Adipocyte (in vitro differentiated cells): ENCODE measurements at regions not wholly inside any gene's neighbourhood (a gene's known extent, or its start where the extent isn't known, plus 50 kb on each side); places are given as distances from the start of the nearest gene placed in this dataset.

Experiments used
- DNase-seq: peaks from one replicate; pipeline ENCODE4 v3.0.0-alpha.2; 2015; ENCODE audit warnings: low read depth
- H3K27me3 ChIP-seq: replicated peaks from 2 replicates; pipeline ENCODE4 v1.7.0; 2013; ENCODE audit warnings: mild to moderate bottlenecking, low read length, moderate library complexity; ENCODE audit not compliant: control insufficient read depth, insufficient read depth
- H3K36me3 ChIP-seq: 2 replicates; pipeline ENCODE4 v1.7.0; 2013; ENCODE audit warnings: low read length, mild to moderate bottlenecking, moderate library complexity; ENCODE audit not compliant: control insufficient read depth, insufficient read depth, severe bottlenecking
- H3K4me1 ChIP-seq: 2 replicates; pipeline ENCODE4 v1.7.0; 2013; ENCODE audit warnings: mild to moderate bottlenecking, low read length, moderate library complexity; ENCODE audit not compliant: control insufficient read depth, insufficient read depth
- H3K4me3 ChIP-seq: 2 replicates; pipeline ENCODE4 v1.7.0; 2013; ENCODE audit warnings: mild to moderate bottlenecking, low read length, moderate library complexity
- H3K9ac ChIP-seq: 2 replicates; pipeline ENCODE4 v1.7.0; 2013; ENCODE audit warnings: mild to moderate bottlenecking, low read length, moderate library complexity
- H3K9me3 ChIP-seq: 2 replicates; pipeline ENCODE4 v1.7.0; 2013; ENCODE audit warnings: mild to moderate bottlenecking, low read length, moderate library complexity; ENCODE audit not compliant: control insufficient read depth

- no peak for DNase-seq
- H3K4me3 ChIP-seq, result no peak overlapping the region
- H3K9me3 ChIP-seq, result no peaks in the 10 kb centered on the region
- H3K9ac ChIP-seq, result no peak overlapping the region
- no peaks in the 10 kb centered on the region for H3K36me3 ChIP-seq
- H3K27me3 ChIP-seq, result peaks cover 9% of the 10 kb centered on the region
- H3K4me1 ChIP-seq, result no peaks in the 10 kb centered on the region
Measured at GRCh38 chr2:16021611-16022363, 81.4 kb downstream of the MYCN start.

- Histone ChIP-seq H3K9me3 (no peaks in the 10 kb centered on the region), H3K36me3 (no peaks in the 10 kb centered on the region), H3K4me1 (no peaks in the 10 kb centered on the region), H3K9ac (no peak overlapping the region), H3K4me3 (no peak overlapping the region), H3K27me3 (peaks cover 14% of the 10 kb centered on the region)
- no peak for DNase-seq
Measured at GRCh38 chr2:16020389-16021008, 80.1 kb downstream of the MYCN start.

GRCh38 chr2:16019617-16020351 lies 79.4 kb downstream of the MYCN start:
- H3K4me1 ChIP-seq, result no peaks in the 10 kb centered on the region
- H3K9me3 ChIP-seq, result no peaks in the 10 kb centered on the region
- no peak overlapping the region for H3K4me3 ChIP-seq
- DNase-seq, result no peak
- H3K9ac ChIP-seq, result no peak overlapping the region
- H3K27me3 ChIP-seq, result peaks cover 16% of the 10 kb centered on the region
- no peaks in the 10 kb centered on the region for H3K36me3 ChIP-seq

- no peak for DNase-seq
Measured at GRCh38 chr2:16019060-16019480, 78.7 kb downstream of the MYCN start.

GRCh38 chr2:16018277-16019059 lies 78.1 kb downstream of the MYCN start:
- H3K4me3 ChIP-seq, result no peak overlapping the region
- peaks cover 16% of the 10 kb centered on the region for H3K27me3 ChIP-seq
- DNase-seq, result no peak
- H3K36me3 ChIP-seq, result no peaks in the 10 kb centered on the region
- no peak overlapping the region for H3K9ac ChIP-seq
- no peaks in the 10 kb centered on the region for H3K9me3 ChIP-seq
- H3K4me1 ChIP-seq, result no peaks in the 10 kb centered on the region

More at GRCh38 chr2:16019060-16019480, 78.7 kb downstream of the MYCN start:
- Histone ChIP-seq H3K27me3 (peaks cover 15% of the 10 kb centered on the region), H3K4me3 (no peak overlapping the region), H3K9me3 (no peaks in the 10 kb centered on the region), H3K36me3 (no peaks in the 10 kb centered on the region), H3K4me1 (no peaks in the 10 kb centered on the region), H3K9ac (no peak overlapping the region)

GRCh38 chr2:16016282-16016681 lies 75.9 kb downstream of the MYCN start:
- Histone ChIP-seq H3K9ac (no peak overlapping the region), H3K4me1 (no peaks in the 10 kb centered on the region), H3K4me3 (no peak overlapping the region), H3K36me3 (no peaks in the 10 kb centered on the region), H3K27me3 (peaks cover 34% of the 10 kb centered on the region), H3K9me3 (no peaks in the 10 kb centered on the region)
- DNase-seq, result no peak

GRCh38 chr2:16015903-16016265 lies 75.5 kb downstream of the MYCN start:
- no peaks in the 10 kb centered on the region for H3K36me3 ChIP-seq
- no peaks in the 10 kb centered on the region for H3K4me1 ChIP-seq
- H3K27me3 ChIP-seq, result peaks cover 34% of the 10 kb centered on the region
- H3K9me3 ChIP-seq, result no peaks in the 10 kb centered on the region
- no peak overlapping the region for H3K4me3 ChIP-seq
- no peak overlapping the region for H3K9ac ChIP-seq
- no peak for DNase-seq

GRCh38 chr2:16015210-16015902 lies 75.0 kb downstream of the MYCN start:
- peaks cover 34% of the 10 kb centered on the region for H3K27me3 ChIP-seq
- no peak overlapping the region for H3K4me3 ChIP-seq
- H3K36me3 ChIP-seq, result no peaks in the 10 kb centered on the region
- H3K4me1 ChIP-seq, result no peaks in the 10 kb centered on the region
- DNase-seq, result no peak
- no peaks in the 10 kb centered on the region for H3K9me3 ChIP-seq
- no peak overlapping the region for H3K9ac ChIP-seq

- H3K4me1 ChIP-seq, result no peaks in the 10 kb centered on the region
- H3K36me3 ChIP-seq, result no peaks in the 10 kb centered on the region
- no peak overlapping the region for H3K9ac ChIP-seq
- DNase-seq, result no peak
- no peaks in the 10 kb centered on the region for H3K9me3 ChIP-seq
- no peak overlapping the region for H3K4me3 ChIP-seq
- H3K27me3 ChIP-seq, result peaks cover 34% of the 10 kb centered on the region
Measured at GRCh38 chr2:16014802-16015201, 74.5 kb downstream of the MYCN start.

GRCh38 chr2:16014041-16014787 lies 73.9 kb downstream of the MYCN start:
- H3K27me3 ChIP-seq, result peaks cover 34% of the 10 kb centered on the region
- H3K36me3 ChIP-seq, result no peaks in the 10 kb centered on the region
- no peak overlapping the region for H3K9ac ChIP-seq
- H3K4me3 ChIP-seq, result no peak overlapping the region
- H3K4me1 ChIP-seq, result no peaks in the 10 kb centered on the region
- H3K9me3 ChIP-seq, result no peaks in the 10 kb centered on the region
- no peak for DNase-seq
